ENCODE measurements at regions not wholly inside any gene's neighbourhood (a gene's known extent, or its start where the extent isn't known, plus 50 kb on each side); places are given as distances from the start of the nearest gene placed in this dataset.

- Histone ChIP-seq H3K79me2 (ENCODE audit: control insufficient read depth, insufficient read depth, low read length) (no peaks in the 10 kb centered on the region), H4K20me1 (replicated peaks; ENCODE audit: control insufficient read depth, extremely low read depth, insufficient read depth, low read length) (no peaks in the 10 kb centered on the region), H3K4me2 (ENCODE audit: insufficient read depth, low read length) (no peak overlapping the region), H3K36me3 (ENCODE audit: control insufficient read depth in 2 of 2, extremely low read depth in 1 of 2, insufficient read depth in 2 of 2, low read length in 2 of 2) (no peaks in the 10 kb centered on the region), H3K9me3 (replicated peaks; ENCODE audit: control insufficient read depth, insufficient read depth, low read length) (no peaks in the 10 kb centered on the region), H3K27me3 (ENCODE audit: control insufficient read depth in 2 of 2, insufficient read depth in 2 of 2, low read length in 2 of 2) (peaks cover 3 to 7% of the 10 kb centered on the region in 2 experiments), H3K4me1 (ENCODE audit: control insufficient read depth, extremely low read depth, insufficient read depth, low read length) (no peaks in the 10 kb centered on the region), H3K27ac (ENCODE audit: insufficient read depth, low read depth, low read length) (no peak overlapping the region), H2AFZ (ENCODE audit: low read depth, low read length) (no peak overlapping the region), H3K9me1 (replicated peaks; ENCODE audit: control insufficient read depth, extremely low read depth, insufficient read depth, low read length) (no peaks in the 10 kb centered on the region), H3K4me3 (replicated peaks in 1 of 3; ENCODE audit: insufficient read depth in 1 of 3, low read depth in 1 of 3, low read length in 3 of 3) (no peak overlapping the region), H3K9ac (replicated peaks; ENCODE audit: extremely low read depth, insufficient read depth, low read length) (no peak overlapping the region)
- intact Hi-C loops (cut with micrococcal nuclease) = no loop called here
- BruUV-seq (replicated peaks) = no TSS peak
- TF ChIP-seq POLR2AphosphoS5 (IDR thresholded peaks at IDR 0.05; ENCODE audit: insufficient read depth, low read depth, low read length) = no peak
- no peak for TF ChIP-seq GATA2 (IDR thresholded peaks at IDR 0.05; ENCODE audit: insufficient read depth, insufficient read length, low read depth, low read length)
- TF ChIP-seq JUN (IDR thresholded peaks at IDR 0.05; ENCODE audit: borderline replicate concordance, insufficient read depth, insufficient read length, low read depth) = no peak
- TF ChIP-seq CTCF (IDR thresholded peaks at IDR 0.05; ENCODE audit: extremely low read depth in 1 of 2, insufficient read depth in 1 of 2, low read depth in 1 of 2, low read length in 2 of 2) = no peak
- TF ChIP-seq POLR2A (IDR thresholded peaks at IDR 0.05; ENCODE audit: low read depth, low read length) = no peak
- TF ChIP-seq FOS (IDR thresholded peaks at IDR 0.05; ENCODE audit: borderline replicate concordance, insufficient read depth, low read length) = no peak
- no peak for TF ChIP-seq MAX (IDR thresholded peaks at IDR 0.05; ENCODE audit: insufficient read depth, insufficient read length)
- TF ChIP-seq EZH2 (IDR thresholded peaks at IDR 0.05; ENCODE audit: borderline replicate concordance, low read depth, low read length, severe bottlenecking) = no peak
- no peak for TF ChIP-seq MYC (IDR thresholded peaks at IDR 0.05; ENCODE audit: low read depth, low read length)
- FAIRE-seq = no peak
- ChIA-PET CTCF (interaction anchor here (1.0 to 1.4 kb wide), 2 partner anchors 12 to 92 kb away, joined by 3 to 4 read pairs; no protein-coding TSS in a partner anchor), POLR2A (interaction anchor here (0.6 kb wide), 1 partner anchor 39 kb away, joined by 3 read pairs; no protein-coding TSS in a partner anchor)
- dilution Hi-C loops (cut with MboI; ENCODE audit: extremely low pct_ligation_motif_present, low sequenced_read_pairs) = no loop called here
- no peak for DNase-seq (ENCODE audit: low read depth, low spot score)
Measured at GRCh38 chr4:183030309-183030708, 68.7 kb upstream of the WWC2 start.
